GM18505 (cell line): ENCODE measurements at regions not wholly inside any gene's neighbourhood (a gene's known extent, or its start where the extent isn't known, plus 50 kb on each side); places are given as distances from the start of the nearest gene placed in this dataset.
A peak's percentile ranks its signal among the peaks of the same experiment; 100 is the strongest.
"Not testable (repeated sequence)": the region's sequence is repeated elsewhere in the genome, so short reads cannot be mapped to it uniquely, and the experiment has no call there.

Source experiments
- ATAC-seq: cut with Tn5 transposase; IDR thresholded peaks from one replicate; pipeline ENCODE4 v1.9.1; 2021; ENCODE audit not compliant: unreplicated experiment
- POLR2A ChIP-seq: IDR thresholded peaks from 4 replicates; pipeline ENCODE4 v1.6.1; 2011; ENCODE audit warnings: borderline replicate concordance; ENCODE audit not compliant: insufficient read depth, insufficient read length; ENCODE audit errors: extremely low read depth

DNA sequence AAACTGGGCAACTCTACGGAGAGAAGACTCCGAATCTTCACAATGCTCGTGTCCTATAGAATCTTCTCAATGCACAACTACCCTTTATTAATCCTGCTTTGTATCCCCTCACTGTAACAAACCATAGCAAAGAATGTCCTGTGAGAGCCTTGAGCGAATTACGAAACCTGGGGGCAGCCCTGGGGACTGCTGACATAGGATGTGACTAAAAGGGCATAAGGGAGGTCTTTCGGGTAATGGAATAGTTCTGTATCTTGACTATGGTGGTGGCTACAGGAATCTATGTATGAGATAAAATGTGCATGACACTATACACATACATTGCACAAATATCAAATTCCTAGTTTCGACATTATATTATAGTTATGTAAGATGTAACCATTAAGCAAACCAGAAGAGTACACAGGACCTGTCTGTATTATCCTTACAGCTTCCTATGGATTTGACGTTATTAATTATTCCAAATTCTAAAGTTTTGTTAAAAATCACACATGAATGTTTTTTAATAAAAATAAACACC lies 162.5 kb upstream of the KCTD7 start:
- ATAC-seq = no peak

GRCh38 chr7:66467887-66468286 lies 160.8 kb upstream of the KCTD7 start:
- no peak for ATAC-seq

More for the DNA sequence above, 162.5 kb upstream of the KCTD7 start:
- TF ChIP-seq POLR2A = no peak

GRCh38 chr7:66473064-66473463 lies 155.6 kb upstream of the KCTD7 start:
- not testable (repeated sequence) for ATAC-seq

More at GRCh38 chr7:66467887-66468286, 160.8 kb upstream of the KCTD7 start:
- no peak for TF ChIP-seq POLR2A

DNA sequence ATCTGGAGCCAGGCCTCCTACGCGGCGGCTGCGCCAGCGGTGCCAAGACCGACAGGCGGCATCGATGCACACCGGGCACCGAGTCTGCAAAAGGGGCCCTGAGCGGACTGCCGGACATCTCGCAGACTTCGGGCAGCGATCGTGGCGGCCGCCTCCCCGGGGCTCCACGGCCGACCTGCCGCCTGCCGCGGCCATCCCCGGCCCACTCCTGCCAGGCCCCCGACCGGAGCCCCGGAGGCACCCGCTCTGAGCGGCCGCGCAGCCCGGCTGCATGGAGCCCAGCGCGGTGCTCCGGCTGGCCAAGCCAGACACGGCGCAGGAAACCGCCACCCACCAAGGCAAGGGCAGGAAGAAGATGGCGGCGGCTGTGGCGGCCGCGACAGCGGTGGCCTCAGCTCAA lies 154.2 kb upstream of the KCTD7 start:
- ATAC-seq = no peak
- no peak for TF ChIP-seq POLR2A

DNA sequence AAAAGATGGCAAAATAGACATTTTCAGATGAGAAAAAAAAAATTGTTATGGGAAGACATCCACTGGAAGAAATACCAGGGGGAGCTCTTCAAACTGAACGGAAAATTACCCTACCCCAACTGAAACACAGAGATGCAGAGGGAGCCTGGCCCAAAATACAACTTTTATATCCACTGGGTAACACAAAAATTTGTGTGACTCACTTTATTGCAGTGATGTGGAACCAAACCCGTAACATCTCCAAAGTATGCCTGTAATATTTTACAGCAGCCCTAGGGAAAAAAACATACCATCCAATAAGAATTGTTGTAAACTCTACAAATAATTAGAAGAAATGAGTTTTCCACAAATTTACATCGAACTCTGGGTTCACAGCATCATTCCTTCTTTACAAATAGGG lies 152.6 kb upstream of the KCTD7 start:
- not testable (repeated sequence) for ATAC-seq

DNA sequence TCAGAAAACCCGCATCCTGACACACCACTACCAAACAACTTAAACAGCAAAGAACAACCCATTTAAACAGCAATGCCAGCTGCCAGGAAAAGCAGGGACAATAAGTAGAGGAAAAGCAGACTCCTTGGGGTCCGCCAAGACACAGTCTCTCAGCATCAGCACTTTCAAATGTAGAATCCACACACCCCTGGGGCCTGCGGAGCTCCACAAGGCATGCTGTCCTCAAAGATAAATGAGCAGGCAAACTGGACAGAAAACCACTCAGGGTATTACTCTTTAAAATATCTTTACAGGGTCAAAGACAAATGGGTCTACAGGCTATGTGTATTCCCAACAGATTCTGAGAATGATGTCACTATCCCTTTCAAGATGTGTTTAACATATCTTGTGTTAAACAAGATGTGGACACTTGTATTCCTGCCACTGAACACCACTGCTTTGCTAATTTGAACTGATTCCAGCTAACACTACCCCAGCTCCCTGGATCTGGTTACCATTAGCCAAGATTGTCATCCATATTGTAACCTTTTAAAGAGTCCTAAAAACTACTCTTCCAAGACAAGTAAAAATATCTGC lies 150.8 kb upstream of the KCTD7 start:
- not testable (repeated sequence) for ATAC-seq

GRCh38 chr7:66481229-66481628 lies 147.5 kb upstream of the KCTD7 start:
- ATAC-seq = not testable (repeated sequence)

- ATAC-seq = not testable (repeated sequence)
Observed at GRCh38 chr7:66489065-66489464, 139.6 kb upstream of the KCTD7 start.

DNA sequence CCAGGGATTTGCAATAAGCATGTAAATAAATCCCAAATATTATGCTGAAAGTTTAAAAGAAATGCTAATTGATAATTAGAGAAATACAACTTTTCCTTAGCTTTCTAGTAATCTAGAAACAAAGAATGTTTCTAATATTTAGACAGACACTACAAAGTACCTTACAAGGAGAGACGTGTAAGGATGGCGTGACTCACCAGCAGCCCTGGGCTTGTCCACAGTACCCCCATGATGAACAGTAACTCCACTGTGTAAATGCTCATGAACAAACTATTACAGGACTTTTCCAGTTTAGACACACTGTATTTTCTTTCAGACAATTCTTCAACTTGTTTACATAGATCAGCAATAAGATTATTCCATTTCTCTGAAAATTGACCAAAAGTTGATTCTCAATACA lies 138.9 kb upstream of the KCTD7 start:
- not testable (repeated sequence) for ATAC-seq

DNA sequence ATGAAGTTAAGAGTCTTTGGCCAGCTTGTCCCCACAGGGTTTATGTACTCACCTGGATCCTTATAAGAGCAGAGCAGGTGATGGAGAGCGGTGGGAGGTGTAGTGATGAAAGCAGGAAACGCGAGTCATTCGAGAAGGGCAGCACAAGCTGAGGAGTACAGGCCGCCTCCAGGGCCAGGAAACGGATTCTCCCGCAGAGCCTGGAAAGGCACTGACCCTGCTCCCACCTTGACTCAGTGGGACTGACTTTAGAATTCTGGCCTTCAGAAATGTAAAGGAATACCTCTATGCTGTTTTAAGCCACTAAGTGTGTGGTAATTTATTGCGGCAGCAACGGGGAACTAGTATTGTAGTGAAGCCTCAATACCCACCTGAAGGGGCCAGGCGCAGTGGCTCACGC lies 137.7 kb upstream of the KCTD7 start:
- ATAC-seq = not testable (repeated sequence)

DNA sequence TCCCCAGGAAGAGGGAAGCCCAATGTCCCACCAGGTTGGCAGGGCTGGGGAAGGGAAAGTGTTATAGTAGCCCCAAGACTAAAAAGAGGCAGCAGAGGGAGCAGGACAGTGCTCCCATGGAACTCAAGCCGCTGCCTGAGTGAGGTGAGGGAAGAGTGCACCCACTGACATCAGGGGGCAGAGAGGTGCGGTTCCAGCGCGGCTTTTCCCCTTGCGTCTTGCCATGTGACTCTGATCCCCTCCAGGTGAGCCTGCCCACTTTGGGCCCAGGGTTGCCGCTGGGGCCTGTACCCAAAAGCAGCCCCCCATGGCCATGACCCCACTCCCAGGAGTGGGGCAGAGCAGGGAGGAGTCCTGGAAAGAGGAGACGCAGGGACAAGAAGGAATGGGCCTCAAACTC lies 136.3 kb upstream of the KCTD7 start:
- not testable (repeated sequence) for ATAC-seq

DNA sequence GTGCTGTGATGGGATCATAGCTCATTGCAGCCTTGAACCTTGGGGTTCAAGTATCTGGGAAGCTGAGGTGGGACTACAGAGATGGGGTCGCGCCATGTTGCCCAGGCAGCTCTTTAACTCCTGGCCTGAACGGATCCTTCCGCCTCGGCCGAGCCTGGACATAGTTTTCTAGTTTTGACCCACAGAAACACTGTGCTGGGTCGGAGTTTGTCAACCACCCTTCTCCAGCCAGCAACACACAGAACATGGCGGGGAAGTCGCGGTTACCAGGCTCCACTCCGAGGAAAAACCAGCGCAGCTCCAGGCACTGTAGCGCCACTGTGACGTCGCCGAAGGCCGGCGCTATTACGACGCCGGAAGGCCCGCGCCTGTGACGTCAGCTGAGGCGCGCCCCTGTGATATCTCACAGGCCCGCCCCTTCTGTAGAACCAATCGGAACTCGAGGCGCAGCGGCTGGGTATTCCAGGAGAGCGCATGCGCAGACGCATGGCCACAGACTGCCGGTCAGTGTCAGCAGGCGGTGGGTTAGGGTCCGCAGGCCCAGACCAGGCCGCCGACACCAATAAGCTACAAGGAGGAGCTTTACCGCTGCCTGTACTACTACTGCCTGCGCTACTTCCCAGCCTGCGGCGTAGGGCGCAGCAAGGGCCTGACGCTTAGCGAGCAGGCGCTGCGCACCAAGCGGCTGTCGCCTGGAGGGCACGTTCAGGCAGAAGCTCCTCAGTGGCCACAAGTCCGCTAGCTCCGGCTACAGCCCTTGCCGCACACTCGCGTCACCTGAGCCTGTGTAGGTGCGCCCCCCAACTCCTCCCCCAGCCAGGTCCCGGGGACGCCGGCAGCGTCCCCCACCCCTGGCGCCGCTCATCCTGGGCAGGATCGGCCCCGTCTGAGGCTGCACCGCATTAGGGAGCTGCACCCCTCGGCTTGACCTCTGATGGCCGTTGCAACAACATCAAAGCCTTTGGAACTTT lies 135.2 kb upstream of the KCTD7 start:
- ATAC-seq = peak; percentile 98
- TF ChIP-seq POLR2A = peak; percentile 93

- no peak for TF ChIP-seq POLR2A
- ATAC-seq = no peak
Observed at GRCh38 chr7:66497346-66497745, 131.3 kb upstream of the KCTD7 start.

- ATAC-seq = no peak
- no peak for TF ChIP-seq POLR2A
Observed at GRCh38 chr7:66500087-66500486, 128.6 kb upstream of the KCTD7 start.
